Activated naive CD4-positive, alpha-beta T cell treated with anti-CD3 and anti-CD28 coated beads, Interleukin-2, amount 50 U/mL, for 72 hours (primary cell): ENCODE measurements at regions not wholly inside any gene's neighbourhood (a gene's known extent, or its start where the extent isn't known, plus 50 kb on each side); places are given as distances from the start of the nearest gene placed in this dataset.
"Not testable (repeated sequence)": the region's sequence is repeated elsewhere in the genome, so short reads cannot be mapped to it uniquely, and the experiment has no call there.

ENCODE experiments used
- ATAC-seq, 2 donors: fragments of 150-1000 bp; cut with Tn5 transposase; 2 replicates each; pipeline ENCODE4 v1.10.0; 2021; ENCODE audit warnings: mild to moderate bottlenecking in 2 of 2, moderate library complexity in 2 of 2
- DNase-seq, 2 donors: peaks; one replicate each; pipeline ENCODE4 v3.0.0; 2021 to 2022; ENCODE audit warnings: low spot score in 2 of 2
- H3K27ac Mint-ChIP-seq, 2 donors: one replicate each; pipeline ENCODE4 v1.8.0; 2022; ENCODE audit warnings: mild to moderate bottlenecking in 2 of 2, mixed read lengths in 2 of 2
- H3K36me3 Mint-ChIP-seq, 2 donors: one replicate each; pipeline ENCODE4 v1.8.0; 2022; ENCODE audit warnings: mixed read lengths in 2 of 2
- H3K9me3 Mint-ChIP-seq, 2 donors: one replicate each; pipeline ENCODE4 v1.8.0; 2022; ENCODE audit warnings: mixed read lengths in 2 of 2

DNA sequence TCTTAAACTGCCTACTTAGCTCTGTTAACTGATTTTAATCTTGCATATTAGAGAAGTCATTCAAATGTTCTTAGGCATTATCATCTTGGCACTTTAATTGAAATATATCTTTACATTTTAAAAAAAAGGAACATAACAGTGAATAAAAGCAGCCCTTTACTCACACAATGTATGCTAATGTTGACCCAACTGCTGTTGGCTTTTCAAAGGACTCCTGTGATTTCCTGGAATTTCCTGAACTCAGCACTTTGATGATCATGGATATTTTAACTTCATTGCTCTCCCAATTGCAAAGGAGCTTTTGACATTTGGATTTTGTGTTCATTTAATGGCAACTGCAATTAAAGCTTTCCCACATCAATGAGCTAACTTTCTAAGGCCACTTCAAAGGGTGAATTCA is 1230.3 kb downstream of the DIAPH3 start:
- ATAC-seq (no peak), DNase-seq (no peak)
- peaks cover 14 to 15% of the 10 kb centered on the region in 2 donors for H3K9me3 Mint-ChIP-seq
- no peak overlapping the region for H3K27ac Mint-ChIP-seq
- H3K36me3 Mint-ChIP-seq = no peaks in the 10 kb centered on the region

DNA sequence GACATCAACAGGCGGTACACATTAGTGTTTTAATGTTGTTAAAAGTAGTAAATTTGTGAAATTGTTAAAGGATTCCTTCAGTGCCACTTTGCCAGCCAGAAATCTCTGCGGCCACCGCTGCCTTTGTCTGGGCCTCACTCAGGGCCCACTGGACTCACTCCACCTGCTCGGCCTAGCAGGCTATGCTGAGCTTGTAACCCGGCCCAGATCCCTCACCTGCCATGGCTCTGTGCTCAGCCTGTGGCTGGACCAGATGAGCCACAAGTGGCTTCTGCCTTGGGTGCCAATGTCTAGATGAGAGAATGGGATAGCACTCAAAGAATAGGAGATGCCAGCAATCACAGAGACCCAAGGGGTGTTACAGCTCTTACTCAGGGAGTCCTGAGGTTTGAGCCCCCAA is 1228.0 kb downstream of the DIAPH3 start:
- ATAC-seq = no peak
- no peak for DNase-seq
- Mint-ChIP-seq H3K36me3 (no peaks in the 10 kb centered on the region), H3K9me3 (peaks cover 9 to 14% of the 10 kb centered on the region in 2 donors), H3K27ac (no peak overlapping the region)

GRCh38 chr13:58946274-58946673 is 1217.5 kb downstream of the DIAPH3 start:
- H3K9me3 Mint-ChIP-seq = peaks cover 23 to 28% of the 10 kb centered on the region in 2 donors
- peaks cover 0 to 5% of the 10 kb centered on the region in 2 donors for H3K36me3 Mint-ChIP-seq

DNA sequence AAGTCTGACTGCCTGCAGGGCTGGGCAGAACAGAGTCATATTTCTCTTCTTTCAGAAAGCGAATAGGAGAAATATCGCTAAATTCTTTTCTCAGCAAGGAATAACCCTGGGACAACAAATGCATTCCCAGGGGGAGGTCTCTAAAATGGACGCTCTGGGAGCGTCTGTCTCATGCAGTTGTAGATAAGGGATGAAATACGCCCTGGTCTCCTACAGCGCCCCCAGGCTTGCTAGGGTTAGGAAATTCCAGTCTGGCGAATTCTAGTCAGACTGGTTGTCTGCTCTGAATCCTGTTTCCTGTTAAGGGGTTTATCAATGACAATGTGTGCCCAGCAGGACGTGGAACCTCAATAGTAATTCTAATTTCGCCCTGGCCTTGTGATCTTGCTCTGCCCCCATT is 1214.1 kb downstream of the DIAPH3 start:
- DNase-seq (no peak), ATAC-seq (no peak)
- H3K27ac Mint-ChIP-seq = no peak overlapping the region
- H3K36me3 Mint-ChIP-seq = peaks cover 0 to 5% of the 10 kb centered on the region in 2 donors
- peaks cover 19 to 31% of the 10 kb centered on the region in 2 donors for H3K9me3 Mint-ChIP-seq

More at GRCh38 chr13:58946274-58946673, 1217.5 kb downstream of the DIAPH3 start:
- DNase-seq (no peak), ATAC-seq (no peak)
- no peak overlapping the region for H3K27ac Mint-ChIP-seq

DNA sequence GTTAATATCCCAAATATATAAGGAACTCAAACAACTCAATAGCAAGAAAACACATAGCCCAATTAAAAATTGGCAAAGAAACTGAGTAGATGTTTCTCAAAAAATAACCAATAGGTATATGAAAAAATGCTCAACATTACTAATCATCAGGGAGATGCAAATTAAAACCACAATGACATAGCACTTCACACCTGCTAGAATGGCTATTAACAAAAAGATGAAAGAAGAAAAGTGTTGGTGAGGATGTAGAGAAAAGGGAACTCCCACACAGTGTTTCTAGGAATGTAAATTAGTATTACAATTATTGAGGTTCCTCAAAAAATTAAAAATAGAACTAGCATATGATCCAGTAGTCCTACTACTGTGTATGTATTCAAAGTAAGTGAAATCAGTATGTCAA is 1212.8 kb downstream of the DIAPH3 start:
- H3K9me3 Mint-ChIP-seq = peaks cover 13 to 24% of the 10 kb centered on the region in 2 donors
- no peak overlapping the region for H3K27ac Mint-ChIP-seq
- H3K36me3 Mint-ChIP-seq = peaks cover 0 to 5% of the 10 kb centered on the region in 2 donors
- no peak for ATAC-seq
- DNase-seq = no peak

GRCh38 chr13:58953638-58954037 is 1210.1 kb downstream of the DIAPH3 start:
- ATAC-seq (no peak), DNase-seq (no peak)
- Mint-ChIP-seq H3K27ac (no peak overlapping the region), H3K36me3 (peaks cover 0 to 5% of the 10 kb centered on the region in 2 donors), H3K9me3 (peaks cover 9 to 18% of the 10 kb centered on the region in 2 donors)

DNA sequence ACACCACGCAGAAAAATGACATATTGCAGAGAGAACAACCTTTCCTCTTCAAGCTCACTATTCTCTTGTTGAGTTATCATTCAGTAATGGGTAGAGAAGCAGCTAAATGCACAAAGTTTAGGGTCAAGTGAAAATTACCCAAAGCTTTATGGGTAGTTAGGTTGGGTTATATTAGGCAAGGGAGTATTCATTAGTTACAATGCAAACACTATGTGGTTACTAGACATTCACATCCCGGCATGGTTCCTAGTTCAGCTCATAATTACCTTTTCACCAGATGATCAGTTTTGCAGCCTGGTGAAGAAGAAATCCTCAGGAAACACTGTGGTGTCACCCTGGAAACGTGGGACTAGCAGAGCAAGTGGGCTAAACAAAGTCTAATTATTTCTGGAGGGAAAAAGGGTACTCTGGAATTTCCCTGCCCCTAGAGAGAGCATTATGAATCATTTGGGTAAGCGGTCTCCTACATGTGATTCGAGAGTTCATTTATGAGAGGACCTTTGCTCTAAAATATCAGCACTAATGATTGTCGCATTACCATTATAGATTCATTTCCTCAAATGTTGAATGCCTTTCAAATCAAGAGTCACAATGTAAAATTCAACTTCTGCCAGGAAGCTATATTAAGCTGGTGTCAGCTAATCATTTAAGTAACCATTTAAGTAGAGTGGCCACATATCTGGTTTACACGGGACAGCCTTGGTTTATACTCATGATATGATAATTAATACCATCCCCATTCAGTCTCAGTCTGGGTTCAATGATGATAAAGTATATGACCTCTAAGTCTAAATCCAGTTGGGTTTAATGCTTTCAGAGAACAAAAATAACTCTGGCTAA is 1208.0 kb downstream of the DIAPH3 start:
- ATAC-seq (no peak), DNase-seq (no peak)
- H3K9me3 Mint-ChIP-seq = peaks cover under 1 to 8% of the 10 kb centered on the region in 2 donors
- H3K36me3 Mint-ChIP-seq = no peaks in the 10 kb centered on the region
- H3K27ac Mint-ChIP-seq = no peak overlapping the region

DNA sequence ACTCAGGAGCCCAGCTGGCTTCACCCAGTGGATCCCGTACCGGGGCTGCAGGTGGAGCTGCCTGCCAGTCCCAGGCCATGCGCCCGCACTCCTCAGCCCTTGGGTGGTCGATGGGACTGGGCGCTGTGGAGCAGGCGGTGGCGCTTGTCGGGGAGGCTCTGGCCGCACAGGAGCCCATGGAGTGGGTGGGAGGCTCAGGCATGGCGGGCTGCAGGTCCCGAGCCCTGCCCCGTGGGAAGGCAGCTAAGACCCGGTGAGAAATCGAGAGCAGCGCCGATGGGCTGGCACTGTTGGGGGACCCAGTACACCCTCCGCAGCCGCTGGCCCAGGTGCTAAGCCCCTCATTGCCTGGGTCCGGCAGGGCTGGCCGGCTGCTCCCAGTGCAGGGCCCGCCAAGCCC is 1205.6 kb downstream of the DIAPH3 start:
- not testable (repeated sequence) for H3K9me3 Mint-ChIP-seq, DNase-seq, H3K27ac Mint-ChIP-seq, ATAC-seq, H3K36me3 Mint-ChIP-seq

- no peaks in the 10 kb centered on the region for H3K36me3 Mint-ChIP-seq
- DNase-seq (no peak), ATAC-seq (no peak)
- H3K27ac Mint-ChIP-seq = no peak overlapping the region
- H3K9me3 Mint-ChIP-seq = peaks cover 0 to 5% of the 10 kb centered on the region in 2 donors
Observed at GRCh38 chr13:58960888-58961287, 1202.8 kb downstream of the DIAPH3 start.

- DNase-seq = no peak
- H3K27ac Mint-ChIP-seq = no peak overlapping the region
Observed at GRCh38 chr13:58963321-58963720, 1200.4 kb downstream of the DIAPH3 start.

GRCh38 chr13:58964048-58964447 is 1199.7 kb downstream of the DIAPH3 start:
- Mint-ChIP-seq H3K27ac (no peak overlapping the region), H3K36me3 (no peaks in the 10 kb centered on the region), H3K9me3 (peaks cover 5 to 6% of the 10 kb centered on the region in 2 donors)
- ATAC-seq (no peak), DNase-seq (no peak)

More at GRCh38 chr13:58963321-58963720, 1200.4 kb downstream of the DIAPH3 start:
- no peaks in the 10 kb centered on the region for H3K36me3 Mint-ChIP-seq
- ATAC-seq = no peak
- H3K9me3 Mint-ChIP-seq = peaks cover 3 to 5% of the 10 kb centered on the region in 2 donors

GRCh38 chr13:58977085-58977484 is 1186.6 kb downstream of the DIAPH3 start:
- ATAC-seq = no peak
- Mint-ChIP-seq H3K36me3 (no peaks in the 10 kb centered on the region), H3K27ac (no peak overlapping the region), H3K9me3 (peaks cover 0 to 2% of the 10 kb centered on the region in 2 donors)
- no peak for DNase-seq

GRCh38 chr13:58978331-58978730 is 1185.4 kb downstream of the DIAPH3 start:
- no peak for ATAC-seq

GRCh38 chr13:58979851-58980250 is 1183.9 kb downstream of the DIAPH3 start:
- Mint-ChIP-seq H3K36me3 (peaks cover 0 to 13% of the 10 kb centered on the region in 2 donors), H3K9me3 (peaks cover 8 to 18% of the 10 kb centered on the region in 2 donors), H3K27ac (no peak overlapping the region)
- DNase-seq = no peak
- no peak for ATAC-seq

More at GRCh38 chr13:58978331-58978730, 1185.4 kb downstream of the DIAPH3 start:
- H3K27ac Mint-ChIP-seq = no peak overlapping the region
- DNase-seq = no peak
- H3K9me3 Mint-ChIP-seq = peaks cover under 1 to 10% of the 10 kb centered on the region in 2 donors
- peaks cover 0 to under 1% of the 10 kb centered on the region in 2 donors for H3K36me3 Mint-ChIP-seq

- ATAC-seq = no peak
- Mint-ChIP-seq H3K9me3 (peaks cover 22 to 25% of the 10 kb centered on the region in 2 donors), H3K36me3 (peaks cover 0 to 15% of the 10 kb centered on the region in 2 donors), H3K27ac (no peak overlapping the region)
- no peak for DNase-seq
Observed at GRCh38 chr13:58985845-58986244, 1177.9 kb downstream of the DIAPH3 start.

- peaks cover 0 to 5% of the 10 kb centered on the region in 2 donors for H3K36me3 Mint-ChIP-seq
- H3K9me3 Mint-ChIP-seq = peaks cover 14 to 22% of the 10 kb centered on the region in 2 donors
- no peak for ATAC-seq
- DNase-seq = no peak
- peak overlapping the region in 1 of 2 donors; percentile 47 for H3K27ac Mint-ChIP-seq
Observed at GRCh38 chr13:58989556-58989955, 1174.2 kb downstream of the DIAPH3 start.

DNA sequence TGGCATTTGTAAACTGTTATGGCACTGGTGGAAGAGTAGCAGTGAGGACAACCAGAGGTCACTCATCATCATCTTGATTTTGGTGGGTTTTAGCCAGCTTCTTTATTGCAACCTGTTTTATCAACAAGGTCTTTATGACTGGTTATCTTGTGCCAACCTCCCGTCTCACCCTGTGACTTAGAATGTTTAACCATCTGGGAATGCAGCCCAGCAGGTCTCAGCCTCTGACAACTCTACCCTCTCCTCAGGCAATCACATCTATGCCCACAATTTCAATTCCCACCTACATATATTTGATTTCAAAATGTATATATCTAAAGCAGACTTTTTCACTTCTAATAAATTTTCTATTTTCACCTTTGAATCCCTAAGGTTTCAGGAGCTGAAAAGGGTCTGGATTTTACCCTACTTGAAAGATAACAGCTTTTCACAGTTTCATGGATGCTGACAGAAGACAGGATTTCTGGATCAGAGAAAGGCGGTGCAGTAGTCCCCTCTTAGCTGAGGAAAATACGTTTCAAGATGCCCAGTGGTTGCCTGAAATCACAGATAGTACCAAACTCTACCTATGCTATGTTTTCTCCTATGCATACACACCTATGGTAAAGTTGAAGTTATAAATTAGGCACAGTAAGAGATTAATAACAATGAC is 1171.8 kb downstream of the DIAPH3 start:
- Mint-ChIP-seq H3K9me3 (peaks cover 6 to 10% of the 10 kb centered on the region in 2 donors), H3K27ac (no peak overlapping the region), H3K36me3 (no peaks in the 10 kb centered on the region)
- no peak for ATAC-seq
- DNase-seq = no peak
